HL-60 (cell line): ENCODE measurements at regions not wholly inside any gene's neighbourhood (a gene's known extent, or its start where the extent isn't known, plus 50 kb on each side); places are given as distances from the start of the nearest gene placed in this dataset.

Experiments used
- DNase-seq, 2 experiments: peaks; one replicate each; pipeline ENCODE4 v3.0.0-alpha.2; 2010 to 2020; ENCODE audit warnings: low read depth in 1 of 2, low spot score in 1 of 2
- H3K27ac ChIP-seq: fragments of 250-450 bp; sonication (Bioruptor Pico); replicated peaks from 2 replicates; pipeline ENCODE4 v1.5.1; 2020; ENCODE audit warnings: mild to moderate bottlenecking, moderate library complexity
- H3K27me3 ChIP-seq: fragments of 250-450 bp; sonication (Bioruptor Pico); 2 replicates; pipeline ENCODE4 v1.5.1; 2021; ENCODE audit warnings: mild to moderate bottlenecking, moderate library complexity; ENCODE audit not compliant: insufficient read depth, poor library complexity, severe bottlenecking
- H3K4me3 ChIP-seq: replicated peaks from 2 replicates; pipeline ENCODE4 v1.5.1; 2011; ENCODE audit warnings: mild to moderate bottlenecking, control low read depth, low read length; ENCODE audit not compliant: insufficient read depth
- GABPA ChIP-seq: IDR thresholded peaks from 2 replicates; pipeline ENCODE4 v1.6.1; 2012; ENCODE audit warnings: low read depth
- POLR2AphosphoS5 ChIP-seq: IDR thresholded peaks from 2 replicates; pipeline ENCODE4 v1.6.1; 2012; ENCODE audit warnings: low read depth
- SPI1 ChIP-seq: IDR thresholded peaks from 2 replicates; pipeline ENCODE4 v1.6.1; 2012; ENCODE audit warnings: low read depth, mild to moderate bottlenecking, borderline replicate concordance
- TF ChIP-seq, protein P1 (sequence below): IDR thresholded peaks from one replicate; pipeline ENCODE4 v1.5.1; 2011; ENCODE audit warnings: low read length, control low read depth, inconsistent platforms; ENCODE audit not compliant: insufficient read depth
- TF ChIP-seq, protein P2 (sequence below): IDR thresholded peaks from 2 replicates; pipeline ENCODE4 v1.6.1; 2012; ENCODE audit warnings: low read depth; ENCODE audit not compliant: insufficient replicate concordance

DNA sequence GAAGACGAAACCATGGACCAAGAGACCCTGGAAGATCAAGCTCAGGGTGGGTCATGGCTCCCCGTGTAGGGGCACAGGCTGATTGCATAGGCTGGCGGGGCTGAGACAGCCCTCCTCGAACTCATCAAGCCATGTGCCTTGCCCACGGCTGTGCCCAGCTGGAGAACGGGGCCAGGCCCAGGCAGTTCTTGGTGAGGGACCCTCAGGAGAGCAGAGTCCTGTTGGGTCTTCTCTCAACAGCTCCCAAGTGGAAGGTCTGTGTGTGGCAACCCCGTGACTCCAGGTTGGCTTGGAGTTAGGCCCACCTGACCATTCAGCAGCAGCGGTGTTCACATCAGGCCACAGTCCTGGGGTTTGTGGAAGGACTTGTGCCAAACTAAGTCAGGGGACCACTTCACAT is 276.5 kb downstream of the QKI start:
- no peak for TF ChIP-seq GABPA
- TF ChIP-seq, protein P1, sequence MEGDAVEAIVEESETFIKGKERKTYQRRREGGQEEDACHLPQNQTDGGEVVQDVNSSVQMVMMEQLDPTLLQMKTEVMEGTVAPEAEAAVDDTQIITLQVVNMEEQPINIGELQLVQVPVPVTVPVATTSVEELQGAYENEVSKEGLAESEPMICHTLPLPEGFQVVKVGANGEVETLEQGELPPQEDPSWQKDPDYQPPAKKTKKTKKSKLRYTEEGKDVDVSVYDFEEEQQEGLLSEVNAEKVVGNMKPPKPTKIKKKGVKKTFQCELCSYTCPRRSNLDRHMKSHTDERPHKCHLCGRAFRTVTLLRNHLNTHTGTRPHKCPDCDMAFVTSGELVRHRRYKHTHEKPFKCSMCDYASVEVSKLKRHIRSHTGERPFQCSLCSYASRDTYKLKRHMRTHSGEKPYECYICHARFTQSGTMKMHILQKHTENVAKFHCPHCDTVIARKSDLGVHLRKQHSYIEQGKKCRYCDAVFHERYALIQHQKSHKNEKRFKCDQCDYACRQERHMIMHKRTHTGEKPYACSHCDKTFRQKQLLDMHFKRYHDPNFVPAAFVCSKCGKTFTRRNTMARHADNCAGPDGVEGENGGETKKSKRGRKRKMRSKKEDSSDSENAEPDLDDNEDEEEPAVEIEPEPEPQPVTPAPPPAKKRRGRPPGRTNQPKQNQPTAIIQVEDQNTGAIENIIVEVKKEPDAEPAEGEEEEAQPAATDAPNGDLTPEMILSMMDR: no peak
- no peaks in the 10 kb centered on the region for H3K27me3 ChIP-seq
- DNase-seq: no peak
- no peak overlapping the region for H3K4me3 ChIP-seq
- H3K27ac ChIP-seq: no peak overlapping the region

DNA sequence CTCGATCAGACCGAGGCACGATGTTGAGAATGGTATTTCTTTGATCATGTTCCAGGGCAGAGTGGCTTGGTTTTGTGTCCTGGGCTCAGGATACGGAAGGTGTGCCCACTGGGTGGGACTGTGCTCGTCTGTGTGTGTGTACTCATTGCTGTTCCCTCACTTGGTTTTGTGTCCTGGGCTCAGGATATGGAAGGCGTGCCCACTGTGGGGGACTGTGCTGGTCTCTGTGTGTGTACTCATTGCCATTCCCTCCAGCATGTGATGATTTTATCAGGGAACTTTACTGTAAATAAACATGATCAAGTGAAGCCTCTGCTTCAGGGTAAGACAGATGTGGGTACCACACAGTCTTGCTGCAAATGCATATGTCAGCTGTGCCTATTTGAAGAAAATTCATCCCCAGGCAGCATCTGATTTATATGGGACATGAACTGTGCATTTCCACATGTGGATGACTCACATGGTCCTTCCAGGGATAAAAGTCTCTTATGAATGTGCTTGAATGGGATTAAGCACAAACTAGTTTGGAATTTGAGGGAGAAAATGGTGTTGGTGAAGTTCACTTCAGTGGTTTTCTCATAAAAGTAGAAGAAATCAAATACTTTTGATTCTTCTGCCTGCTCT is 274.3 kb downstream of the QKI start:
- no peak overlapping the region for H3K27ac ChIP-seq
- DNase-seq: no peak
- no peak for TF ChIP-seq SPI1
- TF ChIP-seq, protein P1: no peak
- TF ChIP-seq, protein P2, sequence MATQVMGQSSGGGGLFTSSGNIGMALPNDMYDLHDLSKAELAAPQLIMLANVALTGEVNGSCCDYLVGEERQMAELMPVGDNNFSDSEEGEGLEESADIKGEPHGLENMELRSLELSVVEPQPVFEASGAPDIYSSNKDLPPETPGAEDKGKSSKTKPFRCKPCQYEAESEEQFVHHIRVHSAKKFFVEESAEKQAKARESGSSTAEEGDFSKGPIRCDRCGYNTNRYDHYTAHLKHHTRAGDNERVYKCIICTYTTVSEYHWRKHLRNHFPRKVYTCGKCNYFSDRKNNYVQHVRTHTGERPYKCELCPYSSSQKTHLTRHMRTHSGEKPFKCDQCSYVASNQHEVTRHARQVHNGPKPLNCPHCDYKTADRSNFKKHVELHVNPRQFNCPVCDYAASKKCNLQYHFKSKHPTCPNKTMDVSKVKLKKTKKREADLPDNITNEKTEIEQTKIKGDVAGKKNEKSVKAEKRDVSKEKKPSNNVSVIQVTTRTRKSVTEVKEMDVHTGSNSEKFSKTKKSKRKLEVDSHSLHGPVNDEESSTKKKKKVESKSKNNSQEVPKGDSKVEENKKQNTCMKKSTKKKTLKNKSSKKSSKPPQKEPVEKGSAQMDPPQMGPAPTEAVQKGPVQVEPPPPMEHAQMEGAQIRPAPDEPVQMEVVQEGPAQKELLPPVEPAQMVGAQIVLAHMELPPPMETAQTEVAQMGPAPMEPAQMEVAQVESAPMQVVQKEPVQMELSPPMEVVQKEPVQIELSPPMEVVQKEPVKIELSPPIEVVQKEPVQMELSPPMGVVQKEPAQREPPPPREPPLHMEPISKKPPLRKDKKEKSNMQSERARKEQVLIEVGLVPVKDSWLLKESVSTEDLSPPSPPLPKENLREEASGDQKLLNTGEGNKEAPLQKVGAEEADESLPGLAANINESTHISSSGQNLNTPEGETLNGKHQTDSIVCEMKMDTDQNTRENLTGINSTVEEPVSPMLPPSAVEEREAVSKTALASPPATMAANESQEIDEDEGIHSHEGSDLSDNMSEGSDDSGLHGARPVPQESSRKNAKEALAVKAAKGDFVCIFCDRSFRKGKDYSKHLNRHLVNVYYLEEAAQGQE: no peak
- no peak for TF ChIP-seq POLR2AphosphoS5
- TF ChIP-seq GABPA: no peak
- no peaks in the 10 kb centered on the region for H3K27me3 ChIP-seq
- H3K4me3 ChIP-seq: no peak overlapping the region

DNA sequence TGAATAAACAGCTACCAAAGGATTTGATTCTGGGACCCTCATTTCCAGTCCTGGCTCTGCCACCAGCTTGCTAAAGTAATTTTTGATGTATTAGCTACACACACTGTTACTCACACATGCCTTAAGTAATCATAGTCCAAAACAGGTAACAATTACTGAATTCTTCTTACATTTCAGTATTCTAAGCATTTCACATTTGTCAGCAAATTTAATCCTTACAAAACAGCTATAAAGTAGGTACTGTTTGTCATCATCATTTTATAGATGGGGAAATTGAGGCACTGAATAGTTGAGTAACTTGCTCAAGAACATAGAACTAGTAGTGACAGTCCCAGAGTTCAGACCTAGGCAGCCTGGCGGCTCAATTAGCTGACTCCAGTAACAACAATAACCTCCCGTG is 272.6 kb downstream of the QKI start:
- TF ChIP-seq, protein P1: no peak
- TF ChIP-seq SPI1 (no peak), GABPA (no peak), POLR2AphosphoS5 (no peak)
- TF ChIP-seq, protein P2: no peak
- no peak overlapping the region for H3K4me3 ChIP-seq
- no peak overlapping the region for H3K27ac ChIP-seq
- H3K27me3 ChIP-seq: no peaks in the 10 kb centered on the region
- no peak for DNase-seq

DNA sequence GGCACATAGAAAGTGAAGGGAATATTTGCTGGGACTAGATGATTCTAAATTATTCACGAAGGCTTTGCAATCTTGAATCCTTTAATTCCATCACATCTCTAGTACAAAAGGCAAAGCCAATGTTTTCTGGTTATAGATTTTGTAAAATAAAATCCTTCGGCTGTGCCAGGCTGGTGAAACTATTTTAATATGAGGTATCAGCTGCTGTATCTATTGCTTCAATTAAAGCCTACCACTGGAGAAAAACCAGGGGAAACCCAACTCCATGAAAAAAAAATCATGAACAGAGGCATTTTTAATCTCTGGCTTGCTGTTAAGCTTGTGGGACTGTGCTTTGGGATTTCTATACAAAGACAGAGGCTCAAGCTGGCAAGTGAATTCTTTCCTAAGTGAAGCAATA is 271.8 kb downstream of the QKI start:
- no peak for DNase-seq
- Histone ChIP-seq H3K27me3 (no peaks in the 10 kb centered on the region), H3K4me3 (no peak overlapping the region), H3K27ac (no peak overlapping the region)
- TF ChIP-seq, protein P1: no peak
- TF ChIP-seq, protein P2: no peak
- TF ChIP-seq GABPA (no peak), SPI1 (no peak), POLR2AphosphoS5 (no peak)
